ENCODE measurements at regions not wholly inside any gene's neighbourhood (a gene's known extent, or its start where the extent isn't known, plus 50 kb on each side); places are given as distances from the start of the nearest gene placed in this dataset.

DNA sequence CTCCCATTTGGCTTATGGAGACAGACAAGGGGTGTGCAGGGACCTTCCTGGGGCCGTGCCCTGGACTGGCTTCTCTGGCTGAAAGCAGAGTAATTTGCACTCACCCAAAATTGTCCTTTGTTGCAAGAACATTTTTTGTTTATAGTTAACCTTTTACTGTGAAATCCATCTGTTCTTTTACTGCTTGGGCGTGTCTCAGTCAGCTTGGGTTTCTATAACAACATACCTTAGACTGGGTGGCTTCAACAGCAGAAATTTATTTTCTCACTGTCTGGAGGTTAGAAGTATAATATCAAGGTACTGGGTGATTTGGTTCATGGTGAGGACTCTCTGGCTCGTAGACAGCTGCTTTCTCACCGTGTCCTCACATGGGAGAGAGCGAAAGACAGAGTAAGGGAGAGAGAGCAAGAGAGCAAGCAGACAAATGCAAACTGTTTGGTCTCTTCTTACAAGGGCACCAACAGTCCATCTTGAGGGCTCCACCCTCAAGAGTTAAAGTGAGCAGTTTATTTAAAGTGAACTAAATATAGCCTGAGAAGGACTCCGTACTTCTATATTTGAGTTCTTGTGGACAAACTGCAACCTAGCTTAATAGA lies 131.0 kb upstream of the NPY start:
- no peaks in the 10 kb centered on the region for H3K36me3 ChIP-seq (ENCODE audit: control insufficient read depth in 1 of 2, insufficient read depth in 2 of 2, low read length in 2 of 2)

More for the DNA sequence above, 131.0 kb upstream of the NPY start:
- Histone ChIP-seq H3K9ac (ENCODE audit: low read length) (no peak overlapping the region), H2AFZ (ENCODE audit: low read depth, low read length, poor library complexity, severe bottlenecking) (no peak overlapping the region), H3K4me2 (ENCODE audit: low read length) (no peak overlapping the region), H3K4me3 (replicated peaks in 1 of 2; ENCODE audit: low read depth in 1 of 2, low read length in 2 of 2) (no peak overlapping the region), H4K20me1 (ENCODE audit: insufficient read depth) (no peaks in the 10 kb centered on the region; the same call in 1 of the 2 replicates), H3K9me2 (ENCODE audit: insufficient read depth) (no peaks in the 10 kb centered on the region), H3K4me1 (ENCODE audit: control insufficient read depth in 1 of 2, insufficient read depth in 2 of 2, low read length in 2 of 2) (no peaks in the 10 kb centered on the region), H3K9me3 (ENCODE audit: control insufficient read depth in 1 of 2, insufficient read depth in 1 of 2, low read depth in 1 of 2, low read length in 2 of 2) (no peaks in the 10 kb centered on the region), H3K27me3 (ENCODE audit: insufficient read depth, low read length) (no peaks in the 10 kb centered on the region), H3K79me2 (ENCODE audit: insufficient read depth, low read length) (no peaks in the 10 kb centered on the region), H3K27ac (ENCODE audit: low read depth, low read length) (no peak overlapping the region)
- no peak for ATAC-seq
- no TSS peak for BruUV-seq (replicated peaks)
- intact Hi-C loops (cut with micrococcal nuclease), result no loop called here
- CTCF ChIA-PET, result no interaction called here
- RAD21 ChIA-PET (ENCODE audit: low non-redundant PET in 1 of 2, low total read pairs in 2 of 2, uncharacterized antibody in 2 of 2, unreplicated experiment in 2 of 2), result no interaction called here
- TF ChIP-seq ZNF274 (IDR thresholded peaks at IDR 0.05; ENCODE audit: low read depth, low read length) (no peak), POLR2A (IDR thresholded peaks at IDR 0.05; ENCODE audit: borderline replicate concordance, extremely low read depth, insufficient read depth, insufficient read length) (no peak), EZH2phosphoT487 (IDR thresholded peaks at IDR 0.05; ENCODE audit: borderline replicate concordance) (no peak), EZH2 (IDR thresholded peaks at IDR 0.05) (no peak), SRF (IDR thresholded peaks at IDR 0.05; ENCODE audit: low read depth) (no peak), EGR1 (IDR thresholded peaks at IDR 0.05; ENCODE audit: low read depth) (no peak), RAD21 (IDR thresholded peaks at IDR 0.05; ENCODE audit: low read depth) (no peak)
- TF ChIP-seq, protein P1, sequence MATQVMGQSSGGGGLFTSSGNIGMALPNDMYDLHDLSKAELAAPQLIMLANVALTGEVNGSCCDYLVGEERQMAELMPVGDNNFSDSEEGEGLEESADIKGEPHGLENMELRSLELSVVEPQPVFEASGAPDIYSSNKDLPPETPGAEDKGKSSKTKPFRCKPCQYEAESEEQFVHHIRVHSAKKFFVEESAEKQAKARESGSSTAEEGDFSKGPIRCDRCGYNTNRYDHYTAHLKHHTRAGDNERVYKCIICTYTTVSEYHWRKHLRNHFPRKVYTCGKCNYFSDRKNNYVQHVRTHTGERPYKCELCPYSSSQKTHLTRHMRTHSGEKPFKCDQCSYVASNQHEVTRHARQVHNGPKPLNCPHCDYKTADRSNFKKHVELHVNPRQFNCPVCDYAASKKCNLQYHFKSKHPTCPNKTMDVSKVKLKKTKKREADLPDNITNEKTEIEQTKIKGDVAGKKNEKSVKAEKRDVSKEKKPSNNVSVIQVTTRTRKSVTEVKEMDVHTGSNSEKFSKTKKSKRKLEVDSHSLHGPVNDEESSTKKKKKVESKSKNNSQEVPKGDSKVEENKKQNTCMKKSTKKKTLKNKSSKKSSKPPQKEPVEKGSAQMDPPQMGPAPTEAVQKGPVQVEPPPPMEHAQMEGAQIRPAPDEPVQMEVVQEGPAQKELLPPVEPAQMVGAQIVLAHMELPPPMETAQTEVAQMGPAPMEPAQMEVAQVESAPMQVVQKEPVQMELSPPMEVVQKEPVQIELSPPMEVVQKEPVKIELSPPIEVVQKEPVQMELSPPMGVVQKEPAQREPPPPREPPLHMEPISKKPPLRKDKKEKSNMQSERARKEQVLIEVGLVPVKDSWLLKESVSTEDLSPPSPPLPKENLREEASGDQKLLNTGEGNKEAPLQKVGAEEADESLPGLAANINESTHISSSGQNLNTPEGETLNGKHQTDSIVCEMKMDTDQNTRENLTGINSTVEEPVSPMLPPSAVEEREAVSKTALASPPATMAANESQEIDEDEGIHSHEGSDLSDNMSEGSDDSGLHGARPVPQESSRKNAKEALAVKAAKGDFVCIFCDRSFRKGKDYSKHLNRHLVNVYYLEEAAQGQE (IDR thresholded peaks at IDR 0.05; ENCODE audit: low read depth), result no peak
- DNase-seq (ENCODE audit: low read depth, low spot score), result no peak
- POLR2A ChIA-PET, result no interaction called here
